ENCODE measurements at regions not wholly inside any gene's neighbourhood (a gene's known extent, or its start where the extent isn't known, plus 50 kb on each side); places are given as distances from the start of the nearest gene placed in this dataset.

DNA sequence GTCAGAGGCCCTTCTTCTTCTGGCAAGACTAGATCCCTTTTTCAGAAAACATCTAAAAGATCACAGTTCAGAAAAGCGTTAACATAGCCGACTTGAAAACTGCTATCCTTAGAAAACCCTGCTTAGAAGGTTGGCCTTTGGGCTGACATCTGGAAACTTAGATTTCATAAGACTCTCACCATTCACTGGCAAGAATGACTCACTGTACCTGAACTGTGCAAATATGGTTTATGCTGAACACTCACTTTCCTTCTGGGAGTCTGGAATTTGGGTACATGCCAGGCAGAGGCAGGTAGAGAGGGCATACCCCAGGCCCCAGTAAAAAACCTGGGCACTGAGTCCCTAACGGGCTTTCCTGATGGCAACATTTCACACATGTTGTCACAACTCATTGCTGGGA, 88.8 kb upstream of the GPC3 start:
- no peak for TF ChIP-seq MYBL2 (CRISPR knock-in tag; IDR thresholded peaks at IDR 0.05)
- TF ChIP-seq ZNF317 (CRISPR knock-in tag; IDR thresholded peaks at IDR 0.05; ENCODE audit: borderline replicate concordance, low read depth): no peak
- no peak for TF ChIP-seq TCF7 (CRISPR knock-in tag; IDR thresholded peaks at IDR 0.05; ENCODE audit: low read depth)
- TF ChIP-seq, protein P1, sequence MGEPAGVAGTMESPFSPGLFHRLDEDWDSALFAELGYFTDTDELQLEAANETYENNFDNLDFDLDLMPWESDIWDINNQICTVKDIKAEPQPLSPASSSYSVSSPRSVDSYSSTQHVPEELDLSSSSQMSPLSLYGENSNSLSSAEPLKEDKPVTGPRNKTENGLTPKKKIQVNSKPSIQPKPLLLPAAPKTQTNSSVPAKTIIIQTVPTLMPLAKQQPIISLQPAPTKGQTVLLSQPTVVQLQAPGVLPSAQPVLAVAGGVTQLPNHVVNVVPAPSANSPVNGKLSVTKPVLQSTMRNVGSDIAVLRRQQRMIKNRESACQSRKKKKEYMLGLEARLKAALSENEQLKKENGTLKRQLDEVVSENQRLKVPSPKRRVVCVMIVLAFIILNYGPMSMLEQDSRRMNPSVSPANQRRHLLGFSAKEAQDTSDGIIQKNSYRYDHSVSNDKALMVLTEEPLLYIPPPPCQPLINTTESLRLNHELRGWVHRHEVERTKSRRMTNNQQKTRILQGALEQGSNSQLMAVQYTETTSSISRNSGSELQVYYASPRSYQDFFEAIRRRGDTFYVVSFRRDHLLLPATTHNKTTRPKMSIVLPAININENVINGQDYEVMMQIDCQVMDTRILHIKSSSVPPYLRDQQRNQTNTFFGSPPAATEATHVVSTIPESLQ (CRISPR knock-in tag; IDR thresholded peaks at IDR 0.05): no peak
- TF ChIP-seq, protein P2, sequence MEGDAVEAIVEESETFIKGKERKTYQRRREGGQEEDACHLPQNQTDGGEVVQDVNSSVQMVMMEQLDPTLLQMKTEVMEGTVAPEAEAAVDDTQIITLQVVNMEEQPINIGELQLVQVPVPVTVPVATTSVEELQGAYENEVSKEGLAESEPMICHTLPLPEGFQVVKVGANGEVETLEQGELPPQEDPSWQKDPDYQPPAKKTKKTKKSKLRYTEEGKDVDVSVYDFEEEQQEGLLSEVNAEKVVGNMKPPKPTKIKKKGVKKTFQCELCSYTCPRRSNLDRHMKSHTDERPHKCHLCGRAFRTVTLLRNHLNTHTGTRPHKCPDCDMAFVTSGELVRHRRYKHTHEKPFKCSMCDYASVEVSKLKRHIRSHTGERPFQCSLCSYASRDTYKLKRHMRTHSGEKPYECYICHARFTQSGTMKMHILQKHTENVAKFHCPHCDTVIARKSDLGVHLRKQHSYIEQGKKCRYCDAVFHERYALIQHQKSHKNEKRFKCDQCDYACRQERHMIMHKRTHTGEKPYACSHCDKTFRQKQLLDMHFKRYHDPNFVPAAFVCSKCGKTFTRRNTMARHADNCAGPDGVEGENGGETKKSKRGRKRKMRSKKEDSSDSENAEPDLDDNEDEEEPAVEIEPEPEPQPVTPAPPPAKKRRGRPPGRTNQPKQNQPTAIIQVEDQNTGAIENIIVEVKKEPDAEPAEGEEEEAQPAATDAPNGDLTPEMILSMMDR (IDR thresholded peaks at IDR 0.05): no peak
- TF ChIP-seq, protein P3, sequence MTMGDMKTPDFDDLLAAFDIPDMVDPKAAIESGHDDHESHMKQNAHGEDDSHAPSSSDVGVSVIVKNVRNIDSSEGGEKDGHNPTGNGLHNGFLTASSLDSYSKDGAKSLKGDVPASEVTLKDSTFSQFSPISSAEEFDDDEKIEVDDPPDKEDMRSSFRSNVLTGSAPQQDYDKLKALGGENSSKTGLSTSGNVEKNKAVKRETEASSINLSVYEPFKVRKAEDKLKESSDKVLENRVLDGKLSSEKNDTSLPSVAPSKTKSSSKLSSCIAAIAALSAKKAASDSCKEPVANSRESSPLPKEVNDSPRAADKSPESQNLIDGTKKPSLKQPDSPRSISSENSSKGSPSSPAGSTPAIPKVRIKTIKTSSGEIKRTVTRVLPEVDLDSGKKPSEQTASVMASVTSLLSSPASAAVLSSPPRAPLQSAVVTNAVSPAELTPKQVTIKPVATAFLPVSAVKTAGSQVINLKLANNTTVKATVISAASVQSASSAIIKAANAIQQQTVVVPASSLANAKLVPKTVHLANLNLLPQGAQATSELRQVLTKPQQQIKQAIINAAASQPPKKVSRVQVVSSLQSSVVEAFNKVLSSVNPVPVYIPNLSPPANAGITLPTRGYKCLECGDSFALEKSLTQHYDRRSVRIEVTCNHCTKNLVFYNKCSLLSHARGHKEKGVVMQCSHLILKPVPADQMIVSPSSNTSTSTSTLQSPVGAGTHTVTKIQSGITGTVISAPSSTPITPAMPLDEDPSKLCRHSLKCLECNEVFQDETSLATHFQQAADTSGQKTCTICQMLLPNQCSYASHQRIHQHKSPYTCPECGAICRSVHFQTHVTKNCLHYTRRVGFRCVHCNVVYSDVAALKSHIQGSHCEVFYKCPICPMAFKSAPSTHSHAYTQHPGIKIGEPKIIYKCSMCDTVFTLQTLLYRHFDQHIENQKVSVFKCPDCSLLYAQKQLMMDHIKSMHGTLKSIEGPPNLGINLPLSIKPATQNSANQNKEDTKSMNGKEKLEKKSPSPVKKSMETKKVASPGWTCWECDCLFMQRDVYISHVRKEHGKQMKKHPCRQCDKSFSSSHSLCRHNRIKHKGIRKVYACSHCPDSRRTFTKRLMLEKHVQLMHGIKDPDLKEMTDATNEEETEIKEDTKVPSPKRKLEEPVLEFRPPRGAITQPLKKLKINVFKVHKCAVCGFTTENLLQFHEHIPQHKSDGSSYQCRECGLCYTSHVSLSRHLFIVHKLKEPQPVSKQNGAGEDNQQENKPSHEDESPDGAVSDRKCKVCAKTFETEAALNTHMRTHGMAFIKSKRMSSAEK (CRISPR knock-in tag; IDR thresholded peaks at IDR 0.05; ENCODE audit: borderline replicate concordance): no peak
- TF ChIP-seq SP1 (CRISPR knock-in tag; conservative IDR thresholded peaks at IDR 0.05): no peak
- TF ChIP-seq ZNF219 (CRISPR knock-in tag; IDR thresholded peaks at IDR 0.05; ENCODE audit: borderline replicate concordance): no peak
- TF ChIP-seq, protein P4, sequence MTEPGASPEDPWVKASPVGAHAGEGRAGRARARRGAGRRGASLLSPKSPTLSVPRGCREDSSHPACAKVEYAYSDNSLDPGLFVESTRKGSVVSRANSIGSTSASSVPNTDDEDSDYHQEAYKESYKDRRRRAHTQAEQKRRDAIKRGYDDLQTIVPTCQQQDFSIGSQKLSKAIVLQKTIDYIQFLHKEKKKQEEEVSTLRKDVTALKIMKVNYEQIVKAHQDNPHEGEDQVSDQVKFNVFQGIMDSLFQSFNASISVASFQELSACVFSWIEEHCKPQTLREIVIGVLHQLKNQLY (CRISPR knock-in tag; IDR thresholded peaks at IDR 0.05): no peak
- TF ChIP-seq JUN (CRISPR knock-in tag; IDR thresholded peaks at IDR 0.05): no peak
- TF ChIP-seq, protein P5, sequence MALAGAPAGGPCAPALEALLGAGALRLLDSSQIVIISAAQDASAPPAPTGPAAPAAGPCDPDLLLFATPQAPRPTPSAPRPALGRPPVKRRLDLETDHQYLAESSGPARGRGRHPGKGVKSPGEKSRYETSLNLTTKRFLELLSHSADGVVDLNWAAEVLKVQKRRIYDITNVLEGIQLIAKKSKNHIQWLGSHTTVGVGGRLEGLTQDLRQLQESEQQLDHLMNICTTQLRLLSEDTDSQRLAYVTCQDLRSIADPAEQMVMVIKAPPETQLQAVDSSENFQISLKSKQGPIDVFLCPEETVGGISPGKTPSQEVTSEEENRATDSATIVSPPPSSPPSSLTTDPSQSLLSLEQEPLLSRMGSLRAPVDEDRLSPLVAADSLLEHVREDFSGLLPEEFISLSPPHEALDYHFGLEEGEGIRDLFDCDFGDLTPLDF (CRISPR knock-in tag; IDR thresholded peaks at IDR 0.05): no peak

Data from WTC11 (cell line).